B cell (primary cell): ENCODE measurements at regions not wholly inside any gene's neighbourhood (a gene's known extent, or its start where the extent isn't known, plus 50 kb on each side); places are given as distances from the start of the nearest gene placed in this dataset.

Experiments
- ATAC-seq: fragments of 200-7000 bp; cut with Tn5 transposase; one replicate; pipeline ENCODE4 v1.10.0; 2021; ENCODE audit warnings: low read depth, mild to moderate bottlenecking, moderate number of reproducible peaks, moderate library complexity
- CTCF ChIA-PET: fragments of 350-600 bp; sonication (Branson Sonifier 250); formaldehyde crosslinking; loops from one replicate; lab custom pipeline; 2021; ENCODE audit warnings: antibody characterized with exemption, inconsistent platforms; lab: Charles Lee
- POLR2A ChIA-PET: fragments of 350-600 bp; sonication (Branson Sonifier 250); formaldehyde crosslinking; loops from one replicate; lab custom pipeline; 2021; ENCODE audit warnings: antibody characterized with exemption; lab: Charles Lee
- DNase-seq: peaks from one replicate; pipeline ENCODE4 v3.0.0; 2013
- H2AFZ ChIP-seq: 2 replicates; pipeline ENCODE4 v1.6.1; 2012; ENCODE audit warnings: mild to moderate bottlenecking, low read depth, low read length; ENCODE audit not compliant: insufficient read depth, poor library complexity, severe bottlenecking
- H3K27ac ChIP-seq, 2 donors: 1 replicate in 1 of 2; 2 replicates in 1 of 2; pipeline ENCODE4 v1.5.1; 2012 to 2013; ENCODE audit warnings: low read length in 2 of 2, mild to moderate bottlenecking in 2 of 2, moderate library complexity in 1 of 2
- H3K27me3 ChIP-seq, 4 experiments: fragments of 200-600 bp in 1 of 4; sonication (generic) in 1 of 4; replicated peaks in 1 of 4; 1 replicate in 2 of 4; 2 replicates in 2 of 4; pipeline versions ENCODE4 v1.6.1 to v1.7.0; 2013 to 2016; ENCODE audit warnings: low read length in 3 of 4, mild to moderate bottlenecking in 2 of 4, mixed read lengths in 1 of 4, moderate library complexity in 1 of 4; ENCODE audit not compliant: insufficient read depth in 4 of 4, control insufficient read depth in 3 of 4; ENCODE audit errors: control extremely low read depth in 1 of 4
- H3K36me3 ChIP-seq, 2 experiments: replicated peaks in 1 of 2; 1 replicate in 1 of 2; 2 replicates in 1 of 2; pipeline versions ENCODE4 v1.6.1 to v1.7.1; 2013; ENCODE audit warnings: low read length in 1 of 2; ENCODE audit not compliant: insufficient read depth in 2 of 2, control insufficient read depth in 1 of 2; ENCODE audit errors: control extremely low read depth in 1 of 2, extremely low read depth in 1 of 2
- H3K4me1 ChIP-seq, 2 donors: fragments of 200-600 bp in 1 of 2; sonication (generic) in 1 of 2; 1 replicate in 1 of 2; 2 replicates in 1 of 2; pipeline versions ENCODE4 v1.5.1 to v1.6.1; 2013 to 2017; ENCODE audit warnings: low read length in 2 of 2; ENCODE audit not compliant: control insufficient read depth in 2 of 2, insufficient read depth in 2 of 2
- H3K4me2 ChIP-seq: replicated peaks from 2 replicates; pipeline ENCODE3; 2012; ENCODE audit warnings: mild to moderate bottlenecking, low read depth, low read length; ENCODE audit not compliant: poor library complexity, severe bottlenecking
- H3K4me3 ChIP-seq, 5 experiments: fragments of 200-600 bp in 1 of 5; sonication (generic) in 1 of 5; 1 replicate in 3 of 5; 2 replicates in 2 of 5; pipeline versions ENCODE4 v1.5.1 to v1.7.0; 2011 to 2016; ENCODE audit warnings: low read length in 4 of 5, mild to moderate bottlenecking in 4 of 5, low read depth in 2 of 5, control low read depth in 1 of 5, moderate library complexity in 1 of 5; ENCODE audit not compliant: insufficient read depth in 1 of 5; ENCODE audit errors: control extremely low read depth in 1 of 5, extremely low read depth in 1 of 5
- H3K79me2 ChIP-seq: fragments of 200-600 bp; sonication (generic); one replicate; pipeline ENCODE4 v1.6.0; 2016; ENCODE audit warnings: low read length; ENCODE audit not compliant: control insufficient read depth, insufficient read depth
- H3K9ac ChIP-seq: fragments of 200-600 bp; sonication (generic); 2 replicates; pipeline ENCODE4 v1.6.1; 2017; ENCODE audit warnings: mild to moderate bottlenecking, low read length, moderate library complexity
- H3K9me3 ChIP-seq, 3 donors: one replicate each; pipeline versions ENCODE4 v1.6.1 to v1.7.1; 2013; ENCODE audit warnings: low read length in 2 of 3; ENCODE audit not compliant: control insufficient read depth in 2 of 3, insufficient read depth in 1 of 3; ENCODE audit errors: control extremely low read depth in 1 of 3
- H4K20me1 ChIP-seq: 2 replicates; pipeline ENCODE4 v1.6.0; 2012; ENCODE audit warnings: mild to moderate bottlenecking, low read length; ENCODE audit not compliant: insufficient read depth, control insufficient read depth, poor library complexity, severe bottlenecking
- H3K27ac Mint-ChIP-seq: one replicate; pipeline ENCODE4 v1.8.0; 2021; ENCODE audit warnings: mixed read lengths
- H3K27me3 Mint-ChIP-seq: one replicate; pipeline ENCODE4 v1.8.0; 2021; ENCODE audit warnings: mixed read lengths
- H3K4me1 Mint-ChIP-seq: one replicate; pipeline ENCODE4 v1.8.0; 2021; ENCODE audit warnings: mixed read lengths
- H3K4me3 Mint-ChIP-seq: one replicate; pipeline ENCODE4 v1.8.0; 2021; ENCODE audit warnings: mixed read lengths
- H3K9me3 Mint-ChIP-seq: one replicate; pipeline ENCODE4 v1.8.0; 2022; ENCODE audit warnings: mixed read lengths; ENCODE audit not compliant: insufficient read depth
- EZH2 ChIP-seq: IDR thresholded peaks from 2 replicates; pipeline ENCODE4 v1.6.1; 2012; ENCODE audit warnings: borderline replicate concordance, low read depth, mild to moderate bottlenecking, moderate library complexity, low read length; ENCODE audit not compliant: insufficient read depth, poor library complexity, severe bottlenecking
- WGBS: methylation state at CpG from one replicate; pipeline ENCODE4 v1.1.5; 2013; ENCODE audit warnings: missing lambda C conversion rate; ENCODE audit not compliant: insufficient coverage; 5-methylcytosine and 5-hydroxymethylcytosine counted together
- intact Hi-C: fragments of 100-400 bp; cut with micrococcal nuclease; formaldehyde crosslinking; loops from one replicate; pipeline ENCODE4 v1.10.0; 2022
- TF ChIP-seq, protein P1 (sequence below): fragments of 200-600 bp; IDR thresholded peaks from one replicate; pipeline ENCODE4 v1.8.0; 2022; ENCODE audit warnings: antibody characterized with exemption, mild to moderate bottlenecking

DNA sequence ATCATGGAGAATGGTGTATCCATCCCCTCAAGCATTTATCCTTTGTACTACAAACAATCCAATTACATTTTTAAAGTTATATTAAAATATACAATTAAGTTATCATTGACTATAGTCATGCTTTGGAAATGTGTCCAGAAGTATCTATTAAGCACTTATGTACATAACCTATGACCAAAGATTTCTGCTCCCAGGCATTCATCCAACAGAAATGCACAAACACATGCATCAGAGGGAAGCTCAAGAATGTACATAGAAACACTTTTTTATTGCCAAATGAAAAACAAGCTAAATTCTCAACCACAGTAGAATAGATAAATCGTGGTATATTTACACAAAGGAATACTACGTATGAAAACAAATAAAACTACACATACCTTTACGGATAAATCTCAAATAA lies 700.5 kb upstream of the ZNF608 start:
- DNase-seq (no peak), ATAC-seq (no peak)
- CTCF ChIA-PET = no interaction called here
- TF ChIP-seq, protein P1, sequence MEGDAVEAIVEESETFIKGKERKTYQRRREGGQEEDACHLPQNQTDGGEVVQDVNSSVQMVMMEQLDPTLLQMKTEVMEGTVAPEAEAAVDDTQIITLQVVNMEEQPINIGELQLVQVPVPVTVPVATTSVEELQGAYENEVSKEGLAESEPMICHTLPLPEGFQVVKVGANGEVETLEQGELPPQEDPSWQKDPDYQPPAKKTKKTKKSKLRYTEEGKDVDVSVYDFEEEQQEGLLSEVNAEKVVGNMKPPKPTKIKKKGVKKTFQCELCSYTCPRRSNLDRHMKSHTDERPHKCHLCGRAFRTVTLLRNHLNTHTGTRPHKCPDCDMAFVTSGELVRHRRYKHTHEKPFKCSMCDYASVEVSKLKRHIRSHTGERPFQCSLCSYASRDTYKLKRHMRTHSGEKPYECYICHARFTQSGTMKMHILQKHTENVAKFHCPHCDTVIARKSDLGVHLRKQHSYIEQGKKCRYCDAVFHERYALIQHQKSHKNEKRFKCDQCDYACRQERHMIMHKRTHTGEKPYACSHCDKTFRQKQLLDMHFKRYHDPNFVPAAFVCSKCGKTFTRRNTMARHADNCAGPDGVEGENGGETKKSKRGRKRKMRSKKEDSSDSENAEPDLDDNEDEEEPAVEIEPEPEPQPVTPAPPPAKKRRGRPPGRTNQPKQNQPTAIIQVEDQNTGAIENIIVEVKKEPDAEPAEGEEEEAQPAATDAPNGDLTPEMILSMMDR = no peak
- TF ChIP-seq EZH2 = no peak
- no peaks in the 10 kb centered on the region for H3K4me1 ChIP-seq
- no peak overlapping the region for H3K4me3 Mint-ChIP-seq
- intact Hi-C loops = no loop called here
- no peaks in the 10 kb centered on the region for H3K9me3 ChIP-seq
- no peak overlapping the region for H3K4me3 ChIP-seq
- no peaks in the 10 kb centered on the region for H3K27me3 Mint-ChIP-seq
- H2AFZ ChIP-seq = no peak overlapping the region
- no peaks in the 10 kb centered on the region for H3K27me3 ChIP-seq
- H3K4me1 Mint-ChIP-seq = peaks cover 12% of the 10 kb centered on the region
- H3K27ac Mint-ChIP-seq = no peak overlapping the region
- H3K9ac ChIP-seq = no peak overlapping the region
- POLR2A ChIA-PET = no interaction called here
- no peaks in the 10 kb centered on the region for H3K79me2 ChIP-seq
- no CpG with 5 or more reads among the region's 3 CpGs for WGBS
- H3K4me2 ChIP-seq = no peak overlapping the region
- H3K9me3 Mint-ChIP-seq = peaks cover 17% of the 10 kb centered on the region
- no peak overlapping the region for H3K27ac ChIP-seq
- H4K20me1 ChIP-seq = no peaks in the 10 kb centered on the region
- H3K36me3 ChIP-seq = no peaks in the 10 kb centered on the region

DNA sequence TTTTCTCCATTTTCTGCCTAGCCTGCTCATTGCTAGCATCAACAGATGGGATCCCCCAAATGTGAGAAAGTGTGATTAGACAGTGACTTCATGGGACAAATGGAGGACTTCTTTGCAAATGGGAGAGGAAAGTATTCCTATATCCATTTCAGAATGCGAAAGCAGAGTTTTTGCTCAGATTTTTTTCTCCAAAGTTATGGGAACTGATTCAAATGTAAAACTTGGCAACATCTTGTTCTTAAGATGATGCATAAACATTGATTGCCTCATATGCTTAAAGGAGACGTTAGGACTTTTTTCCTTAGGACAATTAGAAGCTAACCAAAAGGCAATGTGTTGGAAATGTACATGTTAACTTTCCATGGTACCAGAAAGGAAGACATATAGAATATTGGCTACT lies 704.3 kb upstream of the ZNF608 start:
- Histone ChIP-seq H3K9ac (no peak overlapping the region), H3K4me2 (no peak overlapping the region), H3K27ac (no peak overlapping the region), H3K27me3 (no peaks in the 10 kb centered on the region), H3K9me3 (no peaks in the 10 kb centered on the region), H3K36me3 (no peaks in the 10 kb centered on the region), H2AFZ (no peak overlapping the region), H3K4me1 (no peaks in the 10 kb centered on the region), H4K20me1 (no peaks in the 10 kb centered on the region), H3K79me2 (no peaks in the 10 kb centered on the region), H3K4me3 (no peak overlapping the region)
- ChIA-PET CTCF (no interaction called here), POLR2A (no interaction called here)
- no peaks in the 10 kb centered on the region for H3K9me3 Mint-ChIP-seq
- H3K4me1 Mint-ChIP-seq = no peaks in the 10 kb centered on the region
- no peak overlapping the region for H3K27ac Mint-ChIP-seq
- ATAC-seq (no peak), DNase-seq (no peak)
- H3K4me3 Mint-ChIP-seq = no peak overlapping the region
- WGBS = no CpG with 5 or more reads among the region's 2 CpGs
- intact Hi-C loops = no loop called here
- TF ChIP-seq, protein P1 = no peak
- TF ChIP-seq EZH2 = no peak
- no peaks in the 10 kb centered on the region for H3K27me3 Mint-ChIP-seq
